Panc1 (cell line): ENCODE measurements at regions not wholly inside any gene's neighbourhood (a gene's known extent, or its start where the extent isn't known, plus 50 kb on each side); places are given as distances from the start of the nearest gene placed in this dataset.

ENCODE experiments used
- ATAC-seq: fragments of 200-7000 bp; cut with Tn5 transposase; 2 replicates; pipeline ENCODE4 v1.9.1; 2020; ENCODE audit warnings: mild to moderate bottlenecking, moderate library complexity
- BruUV-seq: library from RNA; stranded (reverse); fragments of 400-500 nt; replicated peaks from 2 replicates; lab custom pipeline; 2021; lab: Mats Ljungman, UMichigan
- CTCF ChIA-PET: fragments of 300-600 bp; sonication (Branson Sonifier 250); formaldehyde crosslinking; loops from one replicate; lab custom pipeline; 2022; ENCODE audit warnings: antibody characterized with exemption; lab: Charles Lee
- POLR2A ChIA-PET: fragments of 300-600 bp; sonication (Branson Sonifier 250); formaldehyde crosslinking; loops from one replicate; lab custom pipeline; 2022; ENCODE audit warnings: antibody characterized with exemption; lab: Charles Lee
- DNase-seq: peaks from one replicate; pipeline ENCODE4 v3.0.0-alpha.2; 2010; ENCODE audit warnings: low read depth, low spot score
- H3K27ac ChIP-seq: 2 replicates; pipeline ENCODE4 v1.5.1; 2011; ENCODE audit warnings: mild to moderate bottlenecking, low read length, inconsistent platforms
- H3K27me3 ChIP-seq: fragments of 200-500 bp; sonication (Bioruptor generic); 2 replicates; pipeline ENCODE4 v1.6.0; 2014; ENCODE audit warnings: low read length, inconsistent platforms; ENCODE audit not compliant: control insufficient read depth, insufficient read depth
- H3K36me3 ChIP-seq: fragments of 200-500 bp; sonication (Bioruptor generic); 2 replicates; pipeline ENCODE4 v1.5.1; 2014; ENCODE audit warnings: inconsistent platforms, mild to moderate bottlenecking, low read length, moderate library complexity; ENCODE audit not compliant: control insufficient read depth, insufficient read depth
- H3K4me1 ChIP-seq: 2 replicates; pipeline ENCODE4 v1.5.1; 2011; ENCODE audit warnings: inconsistent platforms, mild to moderate bottlenecking, low read length, moderate library complexity; ENCODE audit not compliant: control insufficient read depth, insufficient read depth
- H3K4me3 ChIP-seq, 2 experiments: 2 replicates each; pipeline ENCODE4 v1.5.1; 2011 to 2012; ENCODE audit warnings: low read depth in 2 of 2, low read length in 2 of 2, mild to moderate bottlenecking in 2 of 2, inconsistent platforms in 1 of 2, moderate library complexity in 1 of 2
- H3K9me3 ChIP-seq: fragments of 200-500 bp; sonication (Bioruptor generic); 2 replicates; pipeline ENCODE4 v1.5.1; 2014; ENCODE audit warnings: low read depth, mild to moderate bottlenecking, inconsistent platforms, low read length, moderate library complexity; ENCODE audit not compliant: control insufficient read depth, insufficient read depth
- POLR2AphosphoS5 ChIP-seq: IDR thresholded peaks from 2 replicates; pipeline ENCODE4 v1.6.1; 2012; ENCODE audit warnings: mild to moderate bottlenecking, low read depth, low read length, moderate library complexity
- SIN3A ChIP-seq: IDR thresholded peaks from 2 replicates; pipeline ENCODE4 v1.6.1; 2012; ENCODE audit warnings: low read depth, mild to moderate bottlenecking, low read length, moderate library complexity, borderline replicate concordance; ENCODE audit not compliant: insufficient read depth
- TCF7L2 ChIP-seq: IDR thresholded peaks from 2 replicates; pipeline ENCODE4 v1.6.1; 2011; ENCODE audit warnings: mild to moderate bottlenecking, low read depth, low read length, inconsistent platforms
- in situ Hi-C: cut with HindIII; loops from 2 replicates; pipeline ENCODE4 v1.10.0; 2016; ENCODE audit warnings: low sequenced_read_pairs, low pct_unique_long_range_greater_than_20kb
- intact Hi-C: fragments of 100-400 bp; cut with micrococcal nuclease; formaldehyde crosslinking; loops from one replicate; pipeline ENCODE4 v1.10.0; 2022; ENCODE audit not compliant: unreplicated experiment
- TF ChIP-seq, protein P1 (sequence below), 2 experiments: IDR thresholded peaks; 2 replicates each; pipeline ENCODE4 v1.6.1; 2011 to 2012; ENCODE audit warnings: low read depth in 2 of 2, control low read depth in 1 of 2, low read length in 1 of 2, mild to moderate bottlenecking in 1 of 2, moderate library complexity in 1 of 2; ENCODE audit not compliant: insufficient read depth in 1 of 2
- TF ChIP-seq, protein P2 (sequence below): fragments of 450-650 bp; IDR thresholded peaks from 2 replicates; pipeline ENCODE4 v1.5.1; 2017; ENCODE audit warnings: mild to moderate bottlenecking

DNA sequence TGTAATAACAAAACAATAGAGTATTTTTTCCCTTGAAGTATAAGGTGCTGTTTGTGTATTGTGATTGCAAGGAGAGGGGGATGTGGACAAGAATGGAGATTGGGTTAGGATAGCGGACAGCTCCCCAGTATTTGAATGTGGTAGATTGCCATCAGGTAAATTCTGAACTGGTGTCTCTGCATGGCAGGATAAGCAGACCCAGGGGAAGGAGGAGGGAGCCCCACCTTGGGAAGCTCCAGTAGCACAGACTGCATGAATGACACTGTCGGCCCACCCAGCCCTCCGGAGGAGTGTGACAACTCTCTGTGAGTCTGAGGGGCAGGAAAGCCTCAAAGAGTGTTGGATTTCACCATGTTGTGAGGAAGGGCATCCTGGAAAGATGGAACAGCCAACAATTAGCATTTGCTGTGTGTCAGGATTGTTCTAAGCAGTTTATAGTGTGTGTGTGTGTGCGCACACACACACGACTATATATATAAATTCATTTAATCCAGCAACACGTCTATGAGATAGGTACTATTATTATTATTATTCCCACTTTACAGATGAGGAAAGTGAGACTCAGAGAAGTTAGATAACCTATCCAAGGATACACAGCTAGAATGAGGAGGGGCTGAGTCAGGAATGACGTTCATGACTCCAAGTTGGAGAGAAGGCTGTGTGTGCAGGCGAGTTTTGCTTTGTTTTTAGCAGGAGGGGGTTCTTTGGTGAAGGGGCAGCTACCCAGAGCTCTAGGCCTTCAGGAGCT is 63.4 kb upstream of the LCTL start:
- H3K36me3 ChIP-seq = no peaks in the 10 kb centered on the region
- H3K27ac ChIP-seq = no peak overlapping the region
- ChIA-PET CTCF (interaction anchor here (0.5 kb wide), 1 partner anchor 317 kb away, joined by 3 read pairs; no protein-coding TSS in a partner anchor), POLR2A (no interaction called here)
- peaks cover 3% of the 10 kb centered on the region; the same call in 1 of the 2 replicates for H3K4me1 ChIP-seq
- H3K9me3 ChIP-seq = no peaks in the 10 kb centered on the region
- DNase-seq = no peak
- no TSS peak for BruUV-seq
- no peak overlapping the region for H3K4me3 ChIP-seq
- no peaks in the 10 kb centered on the region for H3K27me3 ChIP-seq
- TF ChIP-seq TCF7L2 (no peak), SIN3A (no peak), POLR2AphosphoS5 (no peak)
- TF ChIP-seq, protein P1, sequence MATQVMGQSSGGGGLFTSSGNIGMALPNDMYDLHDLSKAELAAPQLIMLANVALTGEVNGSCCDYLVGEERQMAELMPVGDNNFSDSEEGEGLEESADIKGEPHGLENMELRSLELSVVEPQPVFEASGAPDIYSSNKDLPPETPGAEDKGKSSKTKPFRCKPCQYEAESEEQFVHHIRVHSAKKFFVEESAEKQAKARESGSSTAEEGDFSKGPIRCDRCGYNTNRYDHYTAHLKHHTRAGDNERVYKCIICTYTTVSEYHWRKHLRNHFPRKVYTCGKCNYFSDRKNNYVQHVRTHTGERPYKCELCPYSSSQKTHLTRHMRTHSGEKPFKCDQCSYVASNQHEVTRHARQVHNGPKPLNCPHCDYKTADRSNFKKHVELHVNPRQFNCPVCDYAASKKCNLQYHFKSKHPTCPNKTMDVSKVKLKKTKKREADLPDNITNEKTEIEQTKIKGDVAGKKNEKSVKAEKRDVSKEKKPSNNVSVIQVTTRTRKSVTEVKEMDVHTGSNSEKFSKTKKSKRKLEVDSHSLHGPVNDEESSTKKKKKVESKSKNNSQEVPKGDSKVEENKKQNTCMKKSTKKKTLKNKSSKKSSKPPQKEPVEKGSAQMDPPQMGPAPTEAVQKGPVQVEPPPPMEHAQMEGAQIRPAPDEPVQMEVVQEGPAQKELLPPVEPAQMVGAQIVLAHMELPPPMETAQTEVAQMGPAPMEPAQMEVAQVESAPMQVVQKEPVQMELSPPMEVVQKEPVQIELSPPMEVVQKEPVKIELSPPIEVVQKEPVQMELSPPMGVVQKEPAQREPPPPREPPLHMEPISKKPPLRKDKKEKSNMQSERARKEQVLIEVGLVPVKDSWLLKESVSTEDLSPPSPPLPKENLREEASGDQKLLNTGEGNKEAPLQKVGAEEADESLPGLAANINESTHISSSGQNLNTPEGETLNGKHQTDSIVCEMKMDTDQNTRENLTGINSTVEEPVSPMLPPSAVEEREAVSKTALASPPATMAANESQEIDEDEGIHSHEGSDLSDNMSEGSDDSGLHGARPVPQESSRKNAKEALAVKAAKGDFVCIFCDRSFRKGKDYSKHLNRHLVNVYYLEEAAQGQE (IDR thresholded peaks at IDR 0.05; ENCODE audit: insufficient read depth in 1 of 2, low read depth in 2 of 2, low read length in 1 of 2) = no peak
- TF ChIP-seq, protein P2, sequence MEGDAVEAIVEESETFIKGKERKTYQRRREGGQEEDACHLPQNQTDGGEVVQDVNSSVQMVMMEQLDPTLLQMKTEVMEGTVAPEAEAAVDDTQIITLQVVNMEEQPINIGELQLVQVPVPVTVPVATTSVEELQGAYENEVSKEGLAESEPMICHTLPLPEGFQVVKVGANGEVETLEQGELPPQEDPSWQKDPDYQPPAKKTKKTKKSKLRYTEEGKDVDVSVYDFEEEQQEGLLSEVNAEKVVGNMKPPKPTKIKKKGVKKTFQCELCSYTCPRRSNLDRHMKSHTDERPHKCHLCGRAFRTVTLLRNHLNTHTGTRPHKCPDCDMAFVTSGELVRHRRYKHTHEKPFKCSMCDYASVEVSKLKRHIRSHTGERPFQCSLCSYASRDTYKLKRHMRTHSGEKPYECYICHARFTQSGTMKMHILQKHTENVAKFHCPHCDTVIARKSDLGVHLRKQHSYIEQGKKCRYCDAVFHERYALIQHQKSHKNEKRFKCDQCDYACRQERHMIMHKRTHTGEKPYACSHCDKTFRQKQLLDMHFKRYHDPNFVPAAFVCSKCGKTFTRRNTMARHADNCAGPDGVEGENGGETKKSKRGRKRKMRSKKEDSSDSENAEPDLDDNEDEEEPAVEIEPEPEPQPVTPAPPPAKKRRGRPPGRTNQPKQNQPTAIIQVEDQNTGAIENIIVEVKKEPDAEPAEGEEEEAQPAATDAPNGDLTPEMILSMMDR = no peak
- in situ Hi-C loops = no loop called here
- no peak for ATAC-seq
- intact Hi-C loops = no loop called here

DNA sequence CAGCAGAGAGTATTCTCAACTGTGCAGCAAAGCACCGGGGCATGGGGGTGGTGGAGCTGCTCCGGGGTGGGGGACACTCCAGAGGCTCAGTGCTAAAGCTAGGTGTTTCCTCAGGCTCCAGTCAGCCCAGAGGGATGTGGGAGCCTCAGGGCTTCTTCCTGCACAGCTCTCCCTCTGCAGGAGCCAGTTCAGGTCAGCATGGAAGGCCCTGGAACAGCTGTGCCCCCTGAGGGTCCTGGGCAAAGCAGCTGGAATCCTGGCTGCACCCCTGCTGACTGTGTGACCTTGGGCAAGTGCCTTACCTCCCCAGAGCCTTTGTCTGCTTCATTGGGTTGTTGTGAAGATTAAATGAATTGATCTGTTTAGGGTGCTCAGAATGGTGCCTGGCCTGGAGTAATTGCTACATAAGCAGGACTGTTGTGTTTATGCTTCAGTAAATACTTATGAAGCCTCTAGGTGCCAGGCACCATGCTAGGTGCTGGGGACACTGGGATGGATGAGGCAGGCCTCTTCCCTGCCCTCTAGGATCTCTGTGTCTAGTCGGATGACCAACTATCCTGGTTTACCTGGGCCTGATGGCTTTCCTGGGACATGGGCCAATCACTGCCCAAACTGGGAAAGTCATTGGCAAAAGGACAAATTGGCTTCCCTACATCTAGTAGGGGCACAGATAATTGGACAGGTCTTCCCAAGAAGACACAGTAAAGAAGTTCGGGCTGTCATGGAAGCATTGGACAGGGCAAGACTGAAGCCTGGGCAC is 64.2 kb upstream of the LCTL start:
- DNase-seq (no peak), ATAC-seq (no peak)
- intact Hi-C loops = no loop called here
- no peaks in the 10 kb centered on the region for H3K27me3 ChIP-seq
- ChIA-PET POLR2A (interaction anchor here (0.5 kb wide), 1 partner anchor 72 kb away, joined by 6 read pairs; the partner anchor contains the start of gene SMAD6), CTCF (interaction anchor here (0.5 kb wide), 1 partner anchor 317 kb away, joined by 3 read pairs; no protein-coding TSS in a partner anchor)
- H3K4me1 ChIP-seq = peaks cover 3% of the 10 kb centered on the region; the same call in 1 of the 2 replicates
- TF ChIP-seq, protein P1 (IDR thresholded peaks at IDR 0.05; ENCODE audit: insufficient read depth in 1 of 2, low read depth in 2 of 2, low read length in 1 of 2) = no peak
- no peak for TF ChIP-seq SIN3A
- no peak for TF ChIP-seq POLR2AphosphoS5
- TF ChIP-seq, protein P2 = no peak
- no peak for TF ChIP-seq TCF7L2
- H3K27ac ChIP-seq = no peak overlapping the region
- in situ Hi-C loops = no loop called here
- no peaks in the 10 kb centered on the region for H3K9me3 ChIP-seq
- no TSS peak for BruUV-seq
- no peak overlapping the region for H3K4me3 ChIP-seq
- no peaks in the 10 kb centered on the region for H3K36me3 ChIP-seq
